IPS DF 4.7 (cell line): ENCODE measurements at regions not wholly inside any gene's neighbourhood (a gene's known extent, or its start where the extent isn't known, plus 50 kb on each side); places are given as distances from the start of the nearest gene placed in this dataset.

ENCODE experiments used
- DNase-seq: peaks from one replicate; pipeline ENCODE4 v3.0.0-alpha.2; 2013; ENCODE audit warnings: low spot score; ENCODE audit errors: extremely low read depth

DNA sequence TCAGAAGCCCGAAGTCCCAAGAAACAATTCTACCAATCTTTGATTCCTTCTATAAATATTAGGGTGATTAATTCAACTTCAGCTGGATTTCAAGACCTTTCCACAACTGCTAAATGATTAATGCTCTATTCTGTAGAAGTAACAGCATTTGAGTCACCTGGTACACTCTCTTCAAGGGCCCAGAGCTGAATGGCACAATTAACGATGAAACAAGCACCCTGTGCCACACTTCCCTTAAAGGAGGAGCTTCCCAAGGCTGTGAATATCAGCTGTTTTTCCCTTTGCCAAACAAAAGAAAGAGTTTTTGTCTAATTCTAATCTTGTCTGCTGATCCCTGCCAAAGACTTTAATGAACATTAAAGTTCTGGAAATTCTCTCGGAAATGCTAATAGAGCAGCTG is 56.0 kb downstream of the BOD1L2 start:
- no peak for DNase-seq

DNA sequence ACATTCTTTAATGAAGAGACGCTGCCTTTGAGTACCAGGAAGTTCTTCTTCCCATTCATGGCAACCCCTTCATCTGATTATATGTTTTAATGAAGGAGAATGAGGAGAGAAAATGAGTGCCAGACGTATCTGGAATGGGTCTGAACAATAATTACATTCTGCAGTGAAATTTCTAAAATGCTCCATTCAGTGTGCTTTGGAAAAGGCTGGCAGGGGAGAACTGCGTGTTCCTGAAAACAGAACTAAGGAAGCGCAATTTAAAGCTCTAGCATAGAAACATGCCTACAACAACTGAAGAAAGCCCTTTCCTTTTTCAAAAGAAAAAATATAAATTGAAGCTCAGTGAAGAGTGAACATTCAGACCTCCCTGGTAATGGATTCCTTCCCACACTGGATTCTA is 58.8 kb downstream of the BOD1L2 start:
- no peak for DNase-seq

DNA sequence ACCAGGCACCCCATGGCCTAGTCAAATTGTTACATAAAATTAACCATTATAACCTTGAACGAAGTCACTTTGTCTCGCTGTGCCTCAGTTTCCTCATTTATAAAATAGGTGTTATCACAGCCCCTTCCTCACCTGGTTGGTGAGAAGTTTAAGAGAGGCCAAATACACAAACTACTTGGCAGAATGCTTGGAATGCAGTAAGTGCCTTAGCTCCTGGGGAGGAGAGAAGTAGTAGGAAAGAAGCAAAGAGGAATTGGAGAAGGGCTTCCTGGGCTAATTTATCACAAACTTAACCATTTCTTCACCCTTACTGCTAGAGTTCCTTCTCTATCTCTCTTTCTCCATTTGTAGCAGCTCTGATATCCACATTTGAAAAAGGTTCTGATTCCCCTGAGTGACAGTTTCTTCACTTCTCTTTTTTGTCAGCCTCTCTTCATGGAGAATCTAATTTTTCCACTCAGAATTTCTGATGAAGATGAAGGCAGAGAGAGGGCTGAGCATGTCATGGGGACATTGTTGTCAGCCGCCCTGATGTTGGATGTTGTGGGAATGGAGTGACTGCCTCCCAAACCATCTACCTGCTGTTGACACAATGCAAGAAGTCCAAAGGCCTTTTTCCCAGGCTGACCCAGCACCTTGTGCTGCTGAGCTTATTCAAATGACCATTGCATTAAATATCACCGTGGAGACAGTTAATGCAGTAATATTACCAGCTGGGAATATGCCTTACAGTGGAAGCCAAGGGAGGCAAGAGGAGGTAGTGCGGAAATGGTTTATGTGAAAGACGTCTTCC is 60.4 kb downstream of the BOD1L2 start:
- DNase-seq: no peak

DNA sequence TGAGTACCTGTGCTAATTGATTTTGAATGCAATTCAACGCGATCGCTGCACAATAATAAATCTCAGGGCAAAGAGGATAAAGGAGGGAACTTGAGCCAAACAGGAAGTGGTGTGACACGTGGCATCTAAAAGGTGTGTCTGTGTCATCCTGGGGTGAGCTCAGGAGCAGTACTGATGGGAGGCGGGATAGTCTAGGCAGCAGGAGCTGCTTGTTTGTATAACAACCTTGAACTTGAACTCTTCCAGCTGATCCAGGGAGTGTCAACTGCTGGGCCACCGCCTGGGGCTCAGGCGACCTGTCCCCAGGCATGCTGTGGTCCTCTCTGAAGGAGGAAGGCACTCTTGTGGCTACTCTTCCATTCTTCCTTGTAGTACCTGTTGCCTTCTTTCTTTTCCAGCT is 61.2 kb downstream of the BOD1L2 start:
- no peak for DNase-seq

DNA sequence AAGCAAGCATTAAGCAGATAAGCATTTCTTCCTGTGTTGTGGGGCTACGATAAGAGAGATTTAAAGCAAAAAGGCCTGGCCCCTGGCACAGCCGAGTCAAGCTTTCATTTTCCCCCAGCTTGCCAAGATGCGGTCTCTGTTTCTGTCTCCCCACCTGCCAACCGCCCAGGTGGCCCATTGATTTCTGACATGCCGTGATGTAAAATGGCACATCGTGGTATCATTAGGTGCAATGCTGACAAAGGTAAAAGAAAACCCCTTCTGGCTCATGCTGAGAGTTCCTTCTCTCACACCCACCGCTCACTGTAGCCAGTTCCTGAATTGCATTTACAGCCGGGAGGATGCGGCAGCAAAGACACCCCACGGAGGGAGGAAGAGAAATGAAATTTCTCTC is 62.8 kb downstream of the BOD1L2 start:
- DNase-seq: no peak

DNA sequence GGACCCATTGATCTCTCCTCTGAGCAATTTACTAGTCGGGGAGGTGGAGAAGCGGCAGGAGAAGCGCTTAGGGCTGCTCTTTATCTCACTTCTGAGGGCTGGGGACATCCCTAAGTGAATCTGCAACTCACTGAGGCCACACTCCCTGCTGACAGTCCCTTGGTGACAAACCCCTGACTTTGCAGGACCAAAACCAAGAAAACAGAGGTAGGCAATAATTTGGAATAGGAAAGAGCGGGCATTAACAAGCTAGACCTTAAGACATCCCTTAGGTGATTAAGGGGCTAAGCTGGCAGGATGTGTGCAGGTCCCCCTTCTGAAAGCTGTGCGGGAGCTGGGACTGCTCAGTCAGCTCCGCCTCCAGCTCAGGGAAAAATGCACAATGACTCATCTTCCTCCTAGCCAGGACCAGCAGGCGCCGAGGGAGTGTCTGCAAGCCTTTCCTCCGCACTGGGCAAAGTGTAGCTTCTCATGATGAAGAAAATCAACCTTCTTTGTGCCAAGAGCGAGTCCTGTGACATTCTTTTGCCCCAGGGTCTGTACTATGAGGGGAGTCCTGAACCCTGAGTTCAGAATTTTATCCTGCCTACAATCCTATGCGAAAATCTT is 63.3 kb downstream of the BOD1L2 start:
- peak; percentile 53 for DNase-seq

DNA sequence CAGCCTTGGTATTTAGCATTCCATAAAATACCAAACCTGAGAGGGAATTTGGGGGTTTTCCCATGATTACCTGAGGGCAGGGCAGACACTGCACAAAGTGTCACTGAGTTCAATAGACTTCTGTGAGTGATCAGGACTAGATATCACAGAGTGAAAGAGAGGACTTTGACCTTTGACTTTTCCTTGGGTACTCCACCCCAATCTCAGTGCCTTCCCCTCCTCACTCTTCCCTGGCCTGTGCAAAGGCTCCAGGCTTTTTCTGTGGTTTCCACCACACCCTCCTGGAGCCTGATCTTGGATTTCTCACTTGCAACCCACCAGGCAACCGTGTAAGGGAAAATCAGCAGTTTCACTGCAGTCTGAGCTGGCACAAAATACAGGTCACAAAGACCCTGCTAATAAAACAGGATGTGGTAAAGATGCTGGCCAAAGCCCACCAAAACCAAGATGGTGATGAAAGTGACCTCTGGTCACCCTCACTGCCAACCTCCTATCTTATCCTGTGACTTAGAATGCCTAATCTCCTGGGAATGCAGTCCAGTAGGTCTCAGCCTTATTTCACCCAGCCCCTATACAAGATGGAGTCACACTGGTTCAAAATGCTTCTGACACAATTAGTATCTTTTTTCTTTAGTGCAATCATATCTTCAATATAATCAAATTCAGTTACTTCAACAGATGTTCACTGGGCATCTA is 64.0 kb downstream of the BOD1L2 start:
- DNase-seq: no peak

DNA sequence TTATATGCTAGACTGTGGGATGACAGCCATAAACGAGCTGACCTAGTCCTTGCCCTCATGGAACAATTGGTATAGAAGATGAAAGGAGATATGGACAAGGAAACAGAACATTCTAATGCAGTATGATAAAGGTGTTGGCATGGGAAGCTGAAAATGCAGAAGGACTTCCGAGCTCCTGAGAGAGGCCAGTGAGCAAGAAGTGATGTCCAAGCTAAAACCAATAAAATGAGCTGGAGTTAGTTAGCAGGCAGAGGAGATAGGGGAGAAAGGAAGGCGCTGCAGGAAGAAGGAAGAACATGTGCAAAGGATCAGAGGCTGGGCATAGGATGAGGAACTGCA is 64.5 kb downstream of the BOD1L2 start:
- DNase-seq: no peak

DNA sequence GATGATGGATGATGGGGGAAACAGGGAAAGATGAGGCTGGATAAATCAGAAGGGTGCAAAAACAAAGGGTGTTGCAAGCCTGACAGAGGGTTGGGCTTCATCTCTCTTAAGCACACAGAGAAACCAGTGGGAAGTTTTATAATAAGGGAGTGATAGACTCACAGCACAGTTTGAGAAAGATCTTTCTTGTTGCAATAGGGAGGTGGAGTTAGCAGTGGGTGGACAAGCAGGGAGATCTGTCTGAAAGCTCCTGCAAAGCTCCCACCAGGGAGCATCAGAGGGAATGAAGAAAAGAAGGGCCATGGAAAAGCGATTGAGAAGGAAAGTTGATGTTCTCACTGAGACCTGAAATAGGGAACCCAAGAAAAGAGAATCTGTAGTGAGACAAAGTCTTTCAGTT is 64.9 kb downstream of the BOD1L2 start:
- no peak for DNase-seq

DNA sequence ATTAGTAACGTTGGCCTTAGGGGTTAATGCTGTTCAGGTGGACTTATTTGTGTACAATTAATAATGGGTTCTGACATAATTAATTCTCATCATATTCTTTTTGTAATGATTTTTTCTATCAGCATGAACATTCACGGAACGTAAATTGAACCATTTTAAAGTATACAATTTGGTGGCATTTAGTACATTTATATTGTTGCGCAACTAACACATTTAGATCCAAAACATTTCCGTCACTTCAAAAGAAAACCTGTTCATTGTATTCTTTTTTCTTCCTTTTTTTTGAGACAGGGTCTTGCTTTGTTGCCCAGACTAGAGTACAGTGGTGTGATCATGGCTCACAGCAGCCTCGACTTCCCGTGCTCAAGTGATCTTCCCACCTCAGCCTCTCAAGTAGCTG is 65.8 kb downstream of the BOD1L2 start:
- DNase-seq: no peak

DNA sequence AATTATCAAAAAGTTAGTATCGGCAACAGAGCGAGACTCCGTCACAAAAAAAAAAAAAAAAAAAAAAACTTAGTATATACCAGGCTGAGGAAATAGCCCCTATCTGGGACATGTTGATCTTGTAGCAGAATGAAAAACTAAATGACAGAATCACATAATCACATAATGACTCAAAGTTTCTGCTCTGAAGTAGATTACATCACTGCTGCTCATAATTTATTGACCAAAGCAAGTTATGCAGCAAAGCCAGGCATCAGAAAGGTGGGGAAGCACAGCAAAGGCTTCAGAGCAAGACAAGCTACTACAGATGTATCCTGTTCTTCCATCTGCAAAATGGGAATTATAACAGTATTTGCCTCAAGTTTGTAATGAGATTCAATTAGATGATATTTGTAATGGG is 68.1 kb downstream of the BOD1L2 start:
- no peak for DNase-seq

DNA sequence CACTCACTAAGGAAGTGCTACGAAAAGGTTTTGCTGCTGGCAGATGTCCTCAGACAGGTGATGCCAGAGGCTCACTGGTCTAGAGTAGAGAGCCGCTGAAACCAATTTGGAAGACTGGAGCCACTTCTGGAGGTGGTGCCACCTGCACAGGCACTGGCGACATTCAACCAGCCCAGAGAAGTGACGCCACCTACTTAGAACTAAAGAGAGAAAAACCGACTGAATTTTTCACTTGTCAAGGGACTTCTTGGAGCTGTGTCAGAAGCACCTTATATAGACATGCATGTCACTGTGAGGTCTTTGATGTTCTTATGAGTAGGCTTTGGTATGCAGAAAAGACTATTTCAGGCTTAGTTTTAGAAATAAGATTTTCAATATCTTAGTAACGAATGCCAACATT is 71.4 kb downstream of the BOD1L2 start:
- DNase-seq: no peak

DNA sequence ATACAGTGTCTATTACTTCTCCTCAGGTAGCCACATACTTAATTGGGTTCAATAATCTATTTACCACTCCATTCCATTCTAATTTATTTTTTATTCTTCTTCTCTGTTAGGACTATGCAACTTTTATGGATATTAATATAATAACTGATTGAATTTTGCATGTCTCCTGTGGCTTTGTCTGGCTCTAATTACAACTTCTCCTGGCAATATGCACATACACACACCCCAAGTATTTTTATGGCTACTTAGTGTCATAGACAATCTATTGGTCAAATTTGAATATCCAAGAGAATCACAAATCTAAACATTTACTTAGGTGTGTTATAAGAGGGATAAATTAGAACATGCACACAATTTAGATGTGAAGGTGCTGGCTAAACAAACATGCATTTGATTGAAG is 73.1 kb downstream of the BOD1L2 start:
- no peak for DNase-seq

DNA sequence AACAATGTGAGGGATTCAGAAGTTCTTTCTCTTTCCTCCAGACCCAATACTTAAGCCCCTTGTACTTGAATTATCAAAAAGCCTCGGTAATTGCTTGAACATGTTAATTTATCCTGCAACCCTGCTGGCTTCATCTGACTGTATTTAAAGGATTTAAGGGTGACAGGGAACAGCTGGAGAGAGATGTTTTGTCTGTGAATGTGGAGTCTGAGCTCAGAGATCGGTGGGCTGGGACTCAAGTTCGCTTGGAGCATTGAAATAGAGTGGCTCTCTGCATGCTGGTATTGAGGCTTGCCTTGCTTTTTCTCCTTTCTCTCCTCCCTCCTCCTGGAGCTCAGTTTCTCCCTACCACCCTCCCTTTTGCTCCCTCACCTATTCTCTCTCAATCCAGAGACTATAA is 73.6 kb downstream of the BOD1L2 start:
- DNase-seq: no peak

DNA sequence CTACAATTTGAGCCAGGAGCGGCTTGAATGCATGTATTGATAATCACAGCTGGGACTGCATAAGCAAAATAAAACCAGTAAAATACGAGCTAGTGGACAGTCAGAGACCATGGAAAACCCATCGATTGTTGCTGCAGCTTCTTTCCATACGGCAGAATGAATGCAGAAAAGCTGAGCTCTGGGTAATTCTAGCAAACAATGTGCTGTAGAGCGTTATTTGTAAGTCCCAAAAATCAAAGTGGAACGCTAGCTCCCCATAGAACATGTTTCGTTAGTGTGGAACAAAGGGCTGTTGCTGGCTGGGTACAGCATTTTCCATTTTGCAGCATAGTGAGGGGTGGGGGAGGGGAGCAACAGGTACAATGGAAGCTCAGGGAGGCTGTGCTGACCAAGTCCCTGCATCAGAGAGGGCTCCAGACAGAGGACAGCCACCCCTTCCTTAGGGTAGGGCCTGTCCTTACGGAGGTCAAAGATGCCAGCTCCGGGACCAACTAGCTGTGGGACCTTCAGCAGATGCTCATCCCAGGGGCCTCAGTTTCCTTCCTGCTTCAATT is 74.1 kb downstream of the BOD1L2 start:
- DNase-seq: no peak

DNA sequence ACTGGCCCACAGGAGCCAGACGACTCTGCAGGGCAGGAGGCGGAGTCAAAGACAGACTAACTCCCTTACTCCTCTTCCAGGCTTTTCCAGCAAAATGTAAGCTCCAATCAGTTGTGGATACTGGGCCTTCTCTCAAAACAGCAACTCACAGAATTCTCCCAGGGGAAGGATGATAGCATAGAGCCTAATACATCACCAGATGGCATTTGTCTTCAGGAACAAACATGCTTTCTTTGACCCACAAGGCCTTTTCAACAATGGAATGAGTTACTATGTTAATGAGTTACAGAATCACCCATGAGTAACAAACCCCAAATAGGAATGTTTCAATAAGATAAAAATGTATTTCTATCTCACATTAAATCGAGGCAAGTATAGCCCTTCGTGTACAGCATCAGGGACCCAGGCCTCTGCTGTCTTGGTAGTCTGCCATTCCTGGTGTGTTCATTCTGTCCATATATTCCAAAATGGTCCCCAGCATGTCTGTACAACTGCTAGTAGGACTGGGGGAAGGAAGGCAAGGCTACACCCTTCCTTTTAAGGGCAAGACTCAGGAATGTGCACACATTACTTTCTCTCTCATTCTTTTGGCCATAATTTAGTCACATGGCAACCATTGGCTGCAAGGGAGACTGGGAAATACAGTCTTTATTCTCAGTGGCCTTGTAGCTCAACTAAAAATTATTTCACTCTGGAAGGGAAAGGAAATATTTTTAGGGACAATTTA is 76.4 kb downstream of the BOD1L2 start:
- DNase-seq: no peak

DNA sequence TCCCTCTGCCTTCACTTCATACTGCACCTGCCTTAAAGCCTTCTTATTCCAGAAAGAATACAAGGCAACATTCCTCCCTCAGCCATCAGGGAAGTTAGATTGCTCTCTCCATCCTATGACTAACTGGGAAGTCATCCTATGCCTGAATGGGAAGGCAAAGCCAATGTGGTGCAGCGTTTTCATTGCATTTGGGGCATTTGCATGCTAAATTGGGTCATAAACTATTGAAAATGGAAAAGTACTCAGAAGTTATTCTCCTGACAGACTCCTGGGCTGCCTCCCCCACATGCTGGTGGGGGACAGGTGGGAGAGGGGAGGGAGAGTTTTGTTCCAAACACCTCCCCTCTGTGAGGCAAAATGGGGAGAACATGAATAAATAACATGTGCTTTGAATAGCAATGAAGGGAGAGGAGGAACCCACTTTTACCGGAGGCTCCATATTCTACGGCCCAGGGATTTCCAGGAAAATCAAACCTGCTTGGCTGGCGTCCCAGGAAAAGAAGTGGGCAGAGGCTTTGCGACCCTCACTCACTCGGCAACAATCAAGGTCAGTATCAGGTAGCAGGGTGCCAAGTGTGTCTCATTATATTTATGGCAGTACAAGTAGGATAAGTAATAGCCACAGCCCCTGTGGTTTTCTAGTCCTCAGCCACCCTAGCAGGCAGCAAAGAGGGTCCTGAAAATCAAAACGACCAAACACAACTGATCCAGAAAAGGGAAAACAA is 84.1 kb downstream of the BOD1L2 start:
- no peak for DNase-seq

DNA sequence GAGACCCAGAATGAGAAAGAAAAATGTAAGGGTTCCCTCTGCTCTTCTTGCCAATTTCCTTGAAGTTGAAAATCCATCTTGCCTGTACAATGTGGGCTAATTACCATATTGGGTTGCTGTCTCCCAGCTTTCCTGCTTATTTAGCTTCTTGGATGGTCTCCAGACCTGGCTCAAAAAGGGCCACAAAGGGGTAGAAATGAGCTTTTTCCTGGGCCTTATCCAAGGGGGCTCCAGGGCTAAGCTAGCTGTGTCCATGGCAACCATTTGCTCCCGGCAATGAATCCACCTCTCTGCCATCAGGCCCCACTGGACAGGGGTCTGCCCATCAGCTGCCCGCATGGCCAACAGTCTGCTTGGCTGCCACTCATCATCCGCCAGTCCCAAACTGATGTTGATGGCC is 85.0 kb downstream of the BOD1L2 start:
- DNase-seq: no peak

DNA sequence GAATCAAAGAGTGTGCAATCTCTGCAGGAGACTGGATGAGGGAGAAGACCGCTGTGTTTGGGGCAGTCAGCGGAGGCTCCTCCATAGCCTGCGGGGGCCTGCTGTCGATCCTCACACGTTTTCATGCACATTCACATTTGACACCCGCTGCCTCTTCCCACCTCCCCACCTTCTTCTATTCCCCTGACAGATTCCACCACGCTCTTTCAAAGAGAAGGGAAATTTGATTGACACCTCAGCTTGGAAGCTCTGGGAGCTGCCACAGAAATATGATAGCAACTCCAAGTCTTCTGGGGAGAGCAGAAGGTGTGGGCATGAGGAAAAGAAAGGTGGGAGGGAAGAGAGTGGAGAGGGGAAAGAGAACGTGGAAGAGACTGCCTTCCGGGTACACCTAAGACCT is 87.5 kb downstream of the BOD1L2 start:
- no peak for DNase-seq

DNA sequence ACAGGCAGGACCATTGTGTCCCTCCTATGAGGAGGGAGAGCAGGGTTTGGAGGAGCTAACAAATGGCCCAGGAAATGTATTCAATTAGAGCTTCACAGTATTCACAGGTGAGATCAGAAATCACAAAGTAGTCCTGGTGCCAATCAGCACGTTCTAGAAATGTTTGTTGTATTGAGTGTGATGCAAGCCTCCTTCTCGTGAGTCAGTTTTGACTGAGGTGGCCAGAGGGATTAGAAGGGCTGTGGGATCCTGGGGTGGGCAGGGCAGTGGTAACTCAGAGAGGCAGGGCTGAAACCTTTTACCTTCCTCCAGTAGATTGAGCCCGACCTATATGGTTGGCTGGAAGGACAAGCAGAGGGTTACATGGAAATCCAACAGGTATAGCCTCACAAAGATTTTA is 95.0 kb downstream of the BOD1L2 start:
- no peak for DNase-seq

DNA sequence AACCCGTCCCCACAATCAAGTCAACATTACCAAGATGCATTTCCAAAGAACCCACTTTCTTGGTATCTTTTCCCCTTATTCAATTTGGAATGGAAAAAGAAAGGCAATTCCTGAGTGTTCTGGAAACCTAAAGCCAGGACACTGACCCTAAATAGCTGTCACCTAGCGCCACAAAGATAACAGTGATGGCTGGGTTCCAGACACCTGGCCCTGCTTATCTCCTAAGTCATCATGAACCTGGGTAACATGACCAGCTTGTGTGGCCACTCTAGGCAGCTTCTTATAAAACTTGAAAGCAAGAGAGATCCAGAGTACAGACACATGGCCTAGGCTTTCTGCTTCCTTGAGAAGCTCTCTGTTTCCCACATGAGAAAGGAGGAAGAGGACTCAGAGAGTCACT is 95.4 kb downstream of the BOD1L2 start:
- DNase-seq: no peak
